HG03064 (cell line): ENCODE measurements at regions not wholly inside any gene's neighbourhood (a gene's known extent, or its start where the extent isn't known, plus 50 kb on each side); places are given as distances from the start of the nearest gene placed in this dataset.

Experiments used
- ATAC-seq: cut with Tn5 transposase; IDR thresholded peaks from one replicate; pipeline ENCODE4 v1.9.1; 2021; ENCODE audit warnings: low read depth; ENCODE audit not compliant: unreplicated experiment

DNA sequence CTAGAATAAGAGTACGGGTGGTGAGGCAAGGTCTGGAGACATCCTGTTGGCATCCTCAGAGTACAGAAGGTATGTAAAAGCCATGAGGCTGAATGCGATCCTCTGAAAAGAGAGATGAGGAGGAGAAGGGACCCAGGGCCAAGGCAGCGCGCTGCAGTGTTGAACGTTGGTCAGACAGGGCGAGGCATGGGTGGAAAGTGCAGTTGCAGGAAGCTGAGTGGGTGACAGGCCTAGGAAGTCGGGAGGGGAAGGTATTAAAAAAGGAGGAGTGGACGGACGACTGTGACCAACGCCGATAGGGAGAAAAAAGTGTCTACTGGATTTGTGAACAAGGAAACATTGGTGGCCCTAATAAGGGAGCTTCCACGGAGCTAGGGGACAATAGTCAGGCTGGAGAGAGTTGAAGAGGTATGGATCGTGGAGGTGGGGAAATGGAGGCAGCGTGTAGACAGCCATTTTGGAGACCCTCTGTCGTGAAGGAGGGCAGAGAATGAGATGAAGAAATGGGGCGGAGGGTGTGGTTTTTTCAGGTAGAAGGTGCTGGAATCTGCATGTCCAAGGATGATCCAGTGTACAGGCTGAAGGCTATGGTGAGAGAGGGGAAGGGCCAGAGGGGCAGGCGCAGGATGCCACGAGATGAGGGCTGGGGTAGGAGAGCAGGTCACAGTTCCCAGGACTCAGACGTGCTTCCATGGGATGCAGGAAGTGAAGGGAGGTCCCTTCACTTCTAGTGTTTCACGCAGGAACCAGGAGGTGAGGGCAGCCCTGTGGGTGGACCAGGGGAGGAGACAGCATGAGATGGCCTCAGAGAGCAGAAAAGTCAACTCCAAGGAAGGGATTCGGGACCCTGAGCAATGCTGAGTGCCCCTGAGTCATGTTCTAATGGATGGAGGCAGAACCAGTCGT, 115.9 kb downstream of the ASB7 start:
- no peak for ATAC-seq

GRCh38 chr15:100720406-100720967, 118.1 kb downstream of the ASB7 start:
- no peak for ATAC-seq

GRCh38 chr15:100721758-100722550, 119.6 kb downstream of the ASB7 start:
- no peak for ATAC-seq

- no peak for ATAC-seq
Measured at GRCh38 chr15:100722551-100723314, 120.3 kb downstream of the ASB7 start.

DNA sequence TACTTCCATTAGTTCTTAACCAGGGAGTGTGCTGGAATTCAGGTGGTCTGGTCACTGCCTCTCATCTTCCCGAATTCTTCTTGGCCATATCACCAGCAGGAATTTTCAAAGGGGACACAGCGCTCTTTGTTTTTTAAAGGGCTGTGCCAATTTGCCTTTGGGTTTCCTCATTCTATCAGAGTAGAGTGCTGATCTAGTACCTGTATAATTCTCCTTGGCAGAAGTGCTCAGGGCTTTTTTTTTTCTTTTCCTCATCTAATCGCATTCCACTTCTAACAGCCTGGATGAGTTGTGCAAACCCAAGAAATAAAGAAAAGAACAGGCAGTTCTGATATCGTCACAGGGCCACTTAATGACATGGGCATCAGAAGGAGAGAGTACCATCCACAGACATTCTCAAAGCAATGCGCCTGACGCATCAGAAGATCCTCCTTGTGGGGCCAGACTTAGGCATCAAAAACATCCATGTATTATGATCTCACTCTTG, 121.0 kb downstream of the ASB7 start:
- ATAC-seq, result no peak

DNA sequence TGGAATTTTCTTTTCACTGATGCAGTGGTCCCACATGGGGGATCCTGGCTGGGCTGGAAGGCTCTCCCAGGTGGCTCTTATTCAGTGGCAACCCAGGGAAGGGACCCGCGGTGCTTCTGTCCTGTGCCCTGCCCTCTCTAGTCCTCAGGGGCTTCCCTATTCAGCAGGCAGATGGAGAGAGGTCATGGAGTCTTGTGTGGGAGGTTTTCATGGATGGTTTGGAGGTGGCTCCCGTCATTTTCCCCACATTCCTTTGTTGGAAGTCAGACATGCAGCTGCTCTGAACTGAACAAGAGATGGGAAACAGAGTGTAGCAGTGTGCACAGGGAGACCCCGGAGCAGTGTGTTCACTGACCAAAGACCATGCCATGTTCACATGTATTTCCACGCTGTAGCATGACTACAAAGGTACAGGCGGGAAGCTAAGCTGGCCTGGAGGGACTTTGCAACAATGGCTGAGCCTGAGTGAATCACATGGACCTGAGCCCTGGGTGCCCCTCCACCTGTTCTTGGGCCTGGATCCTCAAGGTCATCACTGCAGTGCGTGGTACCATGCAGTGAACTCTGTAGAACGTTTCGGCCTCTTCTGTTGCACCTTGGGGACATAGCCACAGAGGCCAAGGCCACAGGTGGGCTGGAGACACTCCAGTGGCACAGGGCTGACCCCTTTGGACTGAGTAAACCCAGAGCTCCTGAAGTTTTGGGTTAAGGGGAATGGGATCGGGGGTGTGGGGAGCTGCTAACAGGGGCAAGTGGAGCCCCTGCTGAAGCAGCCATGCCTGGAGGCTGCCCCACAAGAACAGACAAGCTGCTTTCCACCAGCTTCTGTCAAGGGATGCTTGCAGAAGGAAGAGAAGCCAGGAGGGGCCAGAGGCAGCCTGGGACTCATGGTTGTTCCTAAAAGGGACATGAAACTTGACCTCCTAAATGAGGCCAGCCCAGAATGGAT, 123.0 kb downstream of the ASB7 start:
- no peak for ATAC-seq

GRCh38 chr15:100726070-100726420, 123.7 kb downstream of the ASB7 start:
- no peak for ATAC-seq

- ATAC-seq, result no peak
Measured at GRCh38 chr15:100726421-100727190, 124.2 kb downstream of the ASB7 start.

- ATAC-seq, result no peak
Measured at GRCh38 chr15:100727291-100727851, 125.0 kb downstream of the ASB7 start.

- no peak for ATAC-seq
Measured at GRCh38 chr15:100728371-100729201, 126.2 kb downstream of the ASB7 start.

GRCh38 chr15:100729461-100729860, 127.1 kb downstream of the ASB7 start:
- ATAC-seq, result no peak

- ATAC-seq, result no peak
Measured at GRCh38 chr15:100730129-100730528, 127.7 kb downstream of the ASB7 start.

DNA sequence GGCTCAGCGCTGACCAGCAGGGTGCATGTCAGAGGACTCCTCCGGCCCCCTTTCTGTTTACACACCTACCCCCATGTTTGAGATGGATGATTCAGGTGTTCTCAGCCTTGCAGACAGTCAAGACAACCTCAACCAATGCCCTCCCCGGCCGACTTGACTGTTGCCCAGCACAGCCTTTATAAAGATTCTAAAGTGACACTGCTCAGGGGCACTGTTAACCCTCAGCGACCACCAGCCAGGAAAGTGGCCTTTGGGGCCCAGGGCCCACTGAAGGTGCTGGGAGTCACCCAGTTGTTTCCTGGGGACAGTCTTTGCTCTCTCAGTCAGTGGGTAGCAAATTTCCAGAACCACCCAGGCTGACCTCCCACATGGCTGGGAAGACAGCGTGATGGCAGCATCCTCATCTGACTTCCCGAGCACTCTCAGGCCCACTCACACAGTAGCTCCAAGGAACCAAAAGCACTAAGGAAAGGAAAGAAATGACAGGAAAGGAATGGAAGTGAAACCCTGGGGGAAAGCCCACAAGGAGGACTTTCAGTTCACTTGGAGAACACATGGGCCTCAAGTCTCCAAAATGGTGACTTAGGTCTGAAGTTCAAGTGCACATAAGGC, 128.4 kb downstream of the ASB7 start:
- no peak for ATAC-seq

- no peak for ATAC-seq
Measured at GRCh38 chr15:100731267-100732152, 129.1 kb downstream of the ASB7 start.

DNA sequence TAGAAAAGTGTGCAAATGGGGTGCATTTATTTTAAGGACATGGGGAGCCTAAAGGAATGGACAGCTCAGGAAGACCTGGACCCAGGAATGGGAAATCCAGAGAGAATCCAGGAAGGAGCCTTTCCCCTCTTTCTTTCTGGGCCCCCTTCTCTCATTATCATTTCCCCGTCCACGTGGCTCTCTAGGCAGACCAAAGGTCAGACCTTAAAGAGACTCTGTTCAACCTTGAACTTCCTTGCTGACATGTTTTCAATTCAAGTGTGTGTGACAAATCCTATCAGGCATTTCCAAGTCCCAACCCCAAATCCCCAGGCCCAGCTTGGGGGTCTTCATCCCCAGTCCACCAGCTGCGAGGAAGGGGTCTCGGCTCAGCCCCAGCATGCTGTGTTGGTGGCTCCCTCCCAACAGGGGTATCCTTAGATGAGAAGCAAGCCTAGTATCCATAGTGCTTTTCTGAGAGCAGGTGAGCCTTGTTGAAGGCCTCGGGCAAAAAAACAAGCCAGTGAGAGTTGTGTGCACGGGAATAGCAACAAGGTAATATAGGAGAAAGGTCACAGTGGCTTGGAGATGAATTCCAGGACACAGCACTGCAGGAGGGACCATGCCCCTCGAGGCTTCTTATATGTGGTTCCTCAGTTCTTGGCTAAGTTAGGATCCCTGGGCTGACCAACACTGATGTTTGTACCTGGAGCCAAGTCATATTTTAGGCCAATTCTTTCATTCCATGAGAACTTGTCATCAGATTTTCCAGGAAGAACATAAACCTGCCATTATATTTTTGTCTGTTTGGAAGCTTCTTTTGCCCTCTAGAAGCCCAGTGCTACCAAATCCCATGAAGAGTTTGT, 130.0 kb downstream of the ASB7 start:
- ATAC-seq, result no peak
